K562 (cell line): ENCODE measurements at regions not wholly inside any gene's neighbourhood (a gene's known extent, or its start where the extent isn't known, plus 50 kb on each side); places are given as distances from the start of the nearest gene placed in this dataset.
A peak's percentile ranks its signal among the peaks of the same experiment; 100 is the strongest.

ENCODE experiments used
- ATAC-seq: fragments of 200-7000 bp; cut with Tn5 transposase; 3 replicates; pipeline ENCODE4 v1.9.1; 2020; ENCODE audit warnings: moderate library complexity
- BruUV-seq: library from RNA; stranded (reverse); fragments of 400-500 nt; replicated peaks from 2 replicates; lab custom pipeline; 2021; lab: Mats Ljungman, UMichigan
- CTCF ChIA-PET: fragments of 300-600 bp; formaldehyde crosslinking; extraction: SDS; loops from one replicate; lab custom pipeline; 2021; ENCODE audit warnings: low intra/inter-chr PET ratio; lab: Yijun Ruan, JAX
- POLR2A ChIA-PET: fragments of 300-600, 350-650 bp; sonication (Branson Sonifier 250); formaldehyde crosslinking; extraction: SDS; loops from one replicate; lab custom pipeline; 2021; ENCODE audit warnings: antibody characterized with exemption, inconsistent platforms; lab: Yijun Ruan, JAX
- DNase-seq, 4 experiments: peaks; one replicate each; pipeline versions ENCODE4 v3.0.0 to v3.0.0-alpha.2; 2011 to 2018; ENCODE audit warnings: low spot score in 3 of 4, mixed read lengths in 3 of 4; ENCODE audit errors: extremely low read depth in 1 of 4
- FAIRE-seq: peaks from 2 replicates; lab custom pipeline; 2011; peaks lifted over from hg19 to GRCh38; lab: Jason Lieb, UNC
- H2AFZ ChIP-seq: 2 replicates; pipeline ENCODE4 v1.6.0; 2011; ENCODE audit warnings: low read depth, low read length, control low read depth, inconsistent platforms
- H3K27ac ChIP-seq: fragments of 200-600 bp; 3 replicates; pipeline ENCODE4 v1.8.0; 2011; ENCODE audit warnings: low read depth, mild to moderate bottlenecking, control low read depth, inconsistent platforms, low read length, moderate library complexity, mixed read lengths; ENCODE audit errors: extremely low read depth
- H3K27me3 ChIP-seq, 2 experiments: fragments of 300-600 bp in 1 of 2; 2 replicates in 1 of 2; 3 replicates in 1 of 2; pipeline versions ENCODE4 v1.6.0 to v1.8.0; 2011; ENCODE audit warnings: inconsistent platforms in 2 of 2, low read length in 2 of 2, mild to moderate bottlenecking in 1 of 2, mixed read lengths in 1 of 2, moderate library complexity in 1 of 2; ENCODE audit not compliant: control insufficient read depth in 2 of 2, insufficient read depth in 2 of 2
- H3K36me3 ChIP-seq: fragments of 300-600 bp; 3 replicates; pipeline ENCODE4 v1.8.0; 2011; ENCODE audit warnings: mild to moderate bottlenecking, low read length, inconsistent platforms; ENCODE audit not compliant: control insufficient read depth, insufficient read depth
- H3K4me1 ChIP-seq, 2 experiments: fragments of 200-600 bp in 1 of 2; replicated peaks in 1 of 2; 2 replicates in 1 of 2; 3 replicates in 1 of 2; pipeline versions ENCODE4 v1.5.1 to v1.8.0; 2011; ENCODE audit warnings: inconsistent platforms in 2 of 2, low read length in 2 of 2, mild to moderate bottlenecking in 1 of 2, mixed read lengths in 1 of 2, moderate library complexity in 1 of 2; ENCODE audit not compliant: control insufficient read depth in 2 of 2, insufficient read depth in 2 of 2
- H3K4me2 ChIP-seq: 2 replicates; pipeline ENCODE4 v1.6.1; 2011; ENCODE audit warnings: low read length, control low read depth, inconsistent platforms, mixed read lengths; ENCODE audit not compliant: insufficient read depth
- H3K4me3 ChIP-seq: fragments of 200-600 bp; sonication (generic), shearing (Covaris generic); 2 replicates; pipeline ENCODE4 v1.5.1; 2016; ENCODE audit warnings: control low read depth, inconsistent platforms
- H3K79me2 ChIP-seq: fragments of 200-600 bp; 3 replicates; pipeline ENCODE4 v1.8.0; 2011; ENCODE audit warnings: low read length, inconsistent platforms; ENCODE audit not compliant: control insufficient read depth, insufficient read depth
- H3K9ac ChIP-seq, 2 experiments: 2 replicates each; pipeline versions ENCODE4 v1.6.0 to v1.6.1; 2011; ENCODE audit warnings: low read depth in 2 of 2, low read length in 2 of 2, control low read depth in 1 of 2, inconsistent platforms in 1 of 2, mild to moderate bottlenecking in 1 of 2, mixed read lengths in 1 of 2; ENCODE audit not compliant: insufficient read depth in 1 of 2
- H3K9me1 ChIP-seq: one replicate; pipeline ENCODE4 v1.6.0; 2011; ENCODE audit warnings: inconsistent platforms, mild to moderate bottlenecking, low read length, moderate library complexity; ENCODE audit not compliant: control insufficient read depth, insufficient read depth
- H3K9me3 ChIP-seq: replicated peaks from 2 replicates; pipeline ENCODE4 v1.5.1; 2011; ENCODE audit warnings: low read depth, low read length, inconsistent platforms; ENCODE audit not compliant: control insufficient read depth, insufficient read depth
- H4K20me1 ChIP-seq: replicated peaks from 2 replicates; pipeline ENCODE4 v1.6.1; 2011; ENCODE audit warnings: low read length, inconsistent platforms, mixed read lengths; ENCODE audit not compliant: control insufficient read depth, insufficient read depth
- BRCA1 ChIP-seq, 2 experiments: fragments of 450-650 bp in 1 of 2; sonication (generic) in 1 of 2; formaldehyde crosslinking in 1 of 2; IDR thresholded peaks; 2 replicates each; pipeline versions ENCODE4 v1.5.0 to v1.6.1; 2017 to 2020; ENCODE audit warnings: mild to moderate bottlenecking in 1 of 2, missing genetic modification reagents in 1 of 2
- MAZ ChIP-seq, 2 experiments: fragments of 450-650 bp in 1 of 2; sonication (generic) in 1 of 2; formaldehyde crosslinking; IDR thresholded peaks in 1 of 2; conservative IDR thresholded peaks in 1 of 2; 2 replicates each; pipeline versions ENCODE4 v1.4.0 to v1.5.0; 2020; ENCODE audit warnings: mild to moderate bottlenecking in 1 of 2, missing genetic modification reagents in 1 of 2
- MYNN ChIP-seq, 2 experiments: sonication (generic); formaldehyde crosslinking in 1 of 2; IDR thresholded peaks; 2 replicates each; pipeline versions ENCODE4 v1.5.0 to v1.6.1; 2016 to 2020; ENCODE audit warnings: antibody characterized with exemption in 1 of 2, missing genetic modification reagents in 1 of 2
- PHB ChIP-seq: fragments of 250-450 bp; sonication (Bioruptor Pico); IDR thresholded peaks from 2 replicates; pipeline ENCODE4 v1.5.0; 2021
- RB1 ChIP-seq: fragments of 450-650 bp; IDR thresholded peaks from 2 replicates; pipeline ENCODE4 v1.6.1; 2017; ENCODE audit warnings: low read depth, mild to moderate bottlenecking
- TEAD1 ChIP-seq, 2 experiments: fragments of 450-650 bp in 1 of 2; sonication (generic) in 1 of 2; formaldehyde crosslinking; IDR thresholded peaks; 2 replicates each; pipeline versions ENCODE4 v1.4.0 to v1.8.0; 2020 to 2022; ENCODE audit warnings: mild to moderate bottlenecking in 2 of 2, missing genetic modification reagents in 1 of 2
- ZNF347 ChIP-seq: fragments of 450-650 bp; formaldehyde crosslinking; IDR thresholded peaks from 2 replicates; pipeline ENCODE4 v1.4.0; 2020; ENCODE audit warnings: low read depth, mild to moderate bottlenecking, moderate library complexity
- ZNF780A ChIP-seq: fragments of 250-450 bp; sonication (Bioruptor Pico); IDR thresholded peaks from 2 replicates; pipeline ENCODE4 v1.5.0; 2021; ENCODE audit warnings: mild to moderate bottlenecking
- ZNF785 ChIP-seq: fragments of 250-450 bp; sonication (Bioruptor Pico); IDR thresholded peaks from 2 replicates; pipeline ENCODE4 v1.4.0; 2020; ENCODE audit warnings: mild to moderate bottlenecking
- WGBS: fragments of 100-300 bp; shearing (Covaris generic); methylation state at CpG from one replicate; pipeline ENCODE4 v1.1.6; 2016; ENCODE audit warnings: low coverage, mixed read lengths; ENCODE audit not compliant: insufficient coverage; ENCODE audit errors: missing lambda C conversion rate; 5-methylcytosine and 5-hydroxymethylcytosine counted together
- in situ Hi-C: fragments of 300-500 bp; cut with MboI; formaldehyde crosslinking; loops from 4 replicates; pipeline ENCODE4 v1.15.0; 2018; ENCODE audit warnings: inconsistent platforms, mixed read lengths
- intact Hi-C: fragments of 100-400 bp; cut with micrococcal nuclease; formaldehyde crosslinking; loops from 2 replicates; pipeline ENCODE4 v1.14.2; 2022
- TF ChIP-seq, protein P1 (sequence below), 2 experiments: fragments of 450-650 bp in 1 of 2; sonication (generic) in 1 of 2; formaldehyde crosslinking in 1 of 2; IDR thresholded peaks; 2 replicates each; pipeline versions ENCODE4 v1.7.1 to v1.9.0; 2016 to 2022; ENCODE audit warnings: inconsistent platforms in 1 of 2, mild to moderate bottlenecking in 1 of 2, missing genetic modification reagents in 1 of 2

GRCh38 chr22:22761963-22762772 is 117.8 kb downstream of the GGTLC2 start:
- no peak for FAIRE-seq
- TF ChIP-seq RB1 (no peak), ZNF347 (no peak), BRCA1 (IDR thresholded peaks at IDR 0.05) (no peak), BRCA1 (CRISPR knock-in tag; IDR thresholded peaks at IDR 0.05) (peak; percentile 99), MYNN (IDR thresholded peaks at IDR 0.05) (no peak), MYNN (CRISPR knock-in tag; IDR thresholded peaks at IDR 0.05) (peak; percentile 41; the same call in 1 of the 2 replicates), MAZ (CRISPR knock-in tag; conservative IDR thresholded peaks at IDR 0.05 in 1 of 2, IDR thresholded peaks at IDR 0.05 in 1 of 2) (0 out of 4 replicates have a peak, but pooled peaks of 1 of the 2 experiments have one; percentile 17), ZNF780A (CRISPR knock-in tag) (no peak), ZNF785 (CRISPR knock-in tag) (no peak), TEAD1 (CRISPR knock-in tag; IDR thresholded peaks at IDR 0.05) (peak in 1 of 2 experiments; percentile 61; a peak in 1 of 4 replicates), PHB (CRISPR knock-in tag) (peak; percentile 90; the same call in 1 of the 2 replicates)
- TF ChIP-seq, protein P1, sequence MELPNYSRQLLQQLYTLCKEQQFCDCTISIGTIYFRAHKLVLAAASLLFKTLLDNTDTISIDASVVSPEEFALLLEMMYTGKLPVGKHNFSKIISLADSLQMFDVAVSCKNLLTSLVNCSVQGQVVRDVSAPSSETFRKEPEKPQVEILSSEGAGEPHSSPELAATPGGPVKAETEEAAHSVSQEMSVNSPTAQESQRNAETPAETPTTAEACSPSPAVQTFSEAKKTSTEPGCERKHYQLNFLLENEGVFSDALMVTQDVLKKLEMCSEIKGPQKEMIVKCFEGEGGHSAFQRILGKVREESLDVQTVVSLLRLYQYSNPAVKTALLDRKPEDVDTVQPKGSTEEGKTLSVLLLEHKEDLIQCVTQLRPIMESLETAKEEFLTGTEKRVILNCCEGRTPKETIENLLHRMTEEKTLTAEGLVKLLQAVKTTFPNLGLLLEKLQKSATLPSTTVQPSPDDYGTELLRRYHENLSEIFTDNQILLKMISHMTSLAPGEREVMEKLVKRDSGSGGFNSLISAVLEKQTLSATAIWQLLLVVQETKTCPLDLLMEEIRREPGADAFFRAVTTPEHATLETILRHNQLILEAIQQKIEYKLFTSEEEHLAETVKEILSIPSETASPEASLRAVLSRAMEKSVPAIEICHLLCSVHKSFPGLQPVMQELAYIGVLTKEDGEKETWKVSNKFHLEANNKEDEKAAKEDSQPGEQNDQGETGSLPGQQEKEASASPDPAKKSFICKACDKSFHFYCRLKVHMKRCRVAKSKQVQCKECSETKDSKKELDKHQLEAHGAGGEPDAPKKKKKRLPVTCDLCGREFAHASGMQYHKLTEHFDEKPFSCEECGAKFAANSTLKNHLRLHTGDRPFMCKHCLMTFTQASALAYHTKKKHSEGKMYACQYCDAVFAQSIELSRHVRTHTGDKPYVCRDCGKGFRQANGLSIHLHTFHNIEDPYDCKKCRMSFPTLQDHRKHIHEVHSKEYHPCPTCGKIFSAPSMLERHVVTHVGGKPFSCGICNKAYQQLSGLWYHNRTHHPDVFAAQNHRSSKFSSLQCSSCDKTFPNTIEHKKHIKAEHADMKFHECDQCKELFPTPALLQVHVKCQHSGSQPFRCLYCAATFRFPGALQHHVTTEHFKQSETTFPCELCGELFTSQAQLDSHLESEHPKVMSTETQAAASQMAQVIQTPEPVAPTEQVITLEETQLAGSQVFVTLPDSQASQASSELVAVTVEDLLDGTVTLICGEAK (IDR thresholded peaks at IDR 0.05): no peak
- TF ChIP-seq, protein P1 (CRISPR knock-in tag; IDR thresholded peaks at IDR 0.05): peak; percentile 55; the same call in 1 of the 2 replicates

More at GRCh38 chr22:22761963-22762772, 117.8 kb downstream of the GGTLC2 start:
- Histone ChIP-seq H3K27ac (no peak overlapping the region), H3K9ac (no peak overlapping the region), H2AFZ (no peak overlapping the region), H3K4me1 (no peaks in the 10 kb centered on the region), H3K27me3 (peaks cover 17 to 21% of the 10 kb centered on the region in 2 experiments), H3K79me2 (no peaks in the 10 kb centered on the region), H3K9me3 (no peaks in the 10 kb centered on the region), H3K9me1 (no peaks in the 10 kb centered on the region), H3K36me3 (no peaks in the 10 kb centered on the region), H3K4me2 (no peak overlapping the region), H3K4me3 (no peak overlapping the region), H4K20me1 (peaks cover 15% of the 10 kb centered on the region; the same call in 1 of the 2 replicates)
- no TSS peak for BruUV-seq
- CTCF ChIA-PET: no interaction called here
- intact Hi-C loops: no loop called here
- peak; percentile 6 for ATAC-seq
- WGBS: under 1% methylated on average over 8 of the region's 8 CpGs
- in situ Hi-C loops: no loop called here
- no peak for DNase-seq
- POLR2A ChIA-PET: interaction anchor here (0.8 to 3.9 kb wide), 11 partner anchors 8 to 122 kb away, joined by 3 to 38 read pairs (median 5); no protein-coding TSS in a partner anchor
